ENCODE measurements at regions not wholly inside any gene's neighbourhood (a gene's known extent, or its start where the extent isn't known, plus 50 kb on each side); places are given as distances from the start of the nearest gene placed in this dataset.

GRCh38 chr6:147738516-147739162 is 230.1 kb downstream of the SAMD5 start:
- Mint-ChIP-seq H3K36me3 (ENCODE audit: low read depth) (no peaks in the 10 kb centered on the region), H3K27ac (no peak overlapping the region), H3K27me3 (peaks cover 12% of the 10 kb centered on the region), H3K4me1 (ENCODE audit: low read depth) (no peaks in the 10 kb centered on the region), H3K4me3 (no peak overlapping the region), H3K9me3 (no peaks in the 10 kb centered on the region)
- Histone ChIP-seq H3K9me3 (ENCODE audit: control insufficient read depth in 1 of 2, insufficient read depth in 1 of 2, low read length in 2 of 2) (no peaks in the 10 kb centered on the region), H3K36me3 (ENCODE audit: insufficient read depth, low read length) (no peaks in the 10 kb centered on the region), H3K27me3 (ENCODE audit: control insufficient read depth in 1 of 2, insufficient read depth in 2 of 2, low read length in 2 of 2) (no peaks in the 10 kb centered on the region), H3K27ac (ENCODE audit: low read depth in 1 of 2, low read length in 2 of 2) (no peak overlapping the region), H3K4me1 (ENCODE audit: insufficient read depth, low read length) (no peaks in the 10 kb centered on the region), H3K4me3 (ENCODE audit: low read length) (no peak overlapping the region)
- no peak for TF ChIP-seq CTCF (IDR thresholded peaks at IDR 0.05)
- ATAC-seq (ENCODE audit: poor library complexity), result no peak
- ChIA-PET CTCF (no interaction called here), POLR2A (no interaction called here)
- intact Hi-C loops (cut with DNase I, micrococcal nuclease), result no loop called here
- no peak for DNase-seq

GRCh38 chr6:147740326-147740725 is 231.8 kb downstream of the SAMD5 start:
- peaks cover 12% of the 10 kb centered on the region for H3K27me3 Mint-ChIP-seq
- intact Hi-C loops (cut with DNase I, micrococcal nuclease), result no loop called here
- no peaks in the 10 kb centered on the region for H3K27me3 ChIP-seq (ENCODE audit: control insufficient read depth in 1 of 2, insufficient read depth in 2 of 2, low read length in 2 of 2)
- no peaks in the 10 kb centered on the region for H3K9me3 Mint-ChIP-seq
- no peak for DNase-seq
- no peak overlapping the region for H3K27ac Mint-ChIP-seq
- H3K4me1 ChIP-seq (ENCODE audit: insufficient read depth, low read length), result no peaks in the 10 kb centered on the region
- ChIA-PET POLR2A (no interaction called here), CTCF (no interaction called here)
- TF ChIP-seq CTCF (IDR thresholded peaks at IDR 0.05), result no peak
- H3K36me3 ChIP-seq (ENCODE audit: insufficient read depth, low read length), result no peaks in the 10 kb centered on the region
- ATAC-seq (ENCODE audit: poor library complexity), result no peak
- no peak overlapping the region for H3K4me3 ChIP-seq (ENCODE audit: low read length)
- H3K27ac ChIP-seq (ENCODE audit: low read depth in 1 of 2, low read length in 2 of 2), result no peak overlapping the region
- no peaks in the 10 kb centered on the region for H3K4me1 Mint-ChIP-seq (ENCODE audit: low read depth)
- H3K9me3 ChIP-seq (ENCODE audit: control insufficient read depth in 1 of 2, insufficient read depth in 1 of 2, low read length in 2 of 2), result no peaks in the 10 kb centered on the region
- H3K36me3 Mint-ChIP-seq (ENCODE audit: low read depth), result no peaks in the 10 kb centered on the region
- H3K4me3 Mint-ChIP-seq, result no peak overlapping the region

GRCh38 chr6:147740916-147741315 is 232.4 kb downstream of the SAMD5 start:
- Histone ChIP-seq H3K27me3 (ENCODE audit: control insufficient read depth in 1 of 2, insufficient read depth in 2 of 2, low read length in 2 of 2) (no peaks in the 10 kb centered on the region), H3K4me3 (ENCODE audit: low read length) (no peak overlapping the region), H3K4me1 (ENCODE audit: insufficient read depth, low read length) (no peaks in the 10 kb centered on the region), H3K9me3 (ENCODE audit: control insufficient read depth in 1 of 2, insufficient read depth in 1 of 2, low read length in 2 of 2) (no peaks in the 10 kb centered on the region), H3K36me3 (ENCODE audit: insufficient read depth, low read length) (no peaks in the 10 kb centered on the region), H3K27ac (ENCODE audit: low read depth in 1 of 2, low read length in 2 of 2) (no peak overlapping the region)
- Mint-ChIP-seq H3K4me3 (no peak overlapping the region), H3K27me3 (peaks cover 12% of the 10 kb centered on the region), H3K4me1 (ENCODE audit: low read depth) (no peaks in the 10 kb centered on the region), H3K9me3 (no peaks in the 10 kb centered on the region), H3K36me3 (ENCODE audit: low read depth) (no peaks in the 10 kb centered on the region), H3K27ac (no peak overlapping the region)
- no peak for ATAC-seq (ENCODE audit: poor library complexity)
- TF ChIP-seq CTCF (IDR thresholded peaks at IDR 0.05), result no peak
- ChIA-PET POLR2A (no interaction called here), CTCF (no interaction called here)
- DNase-seq, result no peak
- intact Hi-C loops (cut with DNase I, micrococcal nuclease), result no loop called here

Data from CD4-positive, alpha-beta T cell (primary cell).